A172 (cell line): ENCODE measurements at regions not wholly inside any gene's neighbourhood (a gene's known extent, or its start where the extent isn't known, plus 50 kb on each side); places are given as distances from the start of the nearest gene placed in this dataset.

Experiments
- DNase-seq: peaks from one replicate; pipeline ENCODE4 v3.0.0-alpha.2; 2015; ENCODE audit warnings: low spot score

GRCh38 chr1:102071451-102071850, 74.7 kb upstream of the OLFM3 start:
- DNase-seq, result no peak

DNA sequence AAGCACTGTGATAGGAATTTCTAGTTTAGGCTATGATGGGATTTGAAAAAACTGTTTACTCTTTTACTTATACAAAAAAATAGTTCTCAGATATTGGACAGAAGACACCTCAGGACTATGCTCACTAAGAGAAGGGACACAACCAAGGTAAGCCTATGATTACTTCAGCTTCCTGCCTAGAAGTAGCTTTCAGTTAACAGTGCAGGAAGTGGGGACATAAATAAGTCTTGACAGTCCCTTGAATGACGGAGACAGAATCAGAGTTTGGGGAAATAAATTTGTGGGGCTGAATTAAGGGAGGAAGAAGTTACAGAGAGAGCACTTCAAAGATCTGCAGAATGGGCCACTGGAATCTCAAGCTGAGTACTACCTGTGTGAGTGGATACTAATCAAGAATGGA, 53.8 kb upstream of the OLFM3 start:
- DNase-seq, result no peak

DNA sequence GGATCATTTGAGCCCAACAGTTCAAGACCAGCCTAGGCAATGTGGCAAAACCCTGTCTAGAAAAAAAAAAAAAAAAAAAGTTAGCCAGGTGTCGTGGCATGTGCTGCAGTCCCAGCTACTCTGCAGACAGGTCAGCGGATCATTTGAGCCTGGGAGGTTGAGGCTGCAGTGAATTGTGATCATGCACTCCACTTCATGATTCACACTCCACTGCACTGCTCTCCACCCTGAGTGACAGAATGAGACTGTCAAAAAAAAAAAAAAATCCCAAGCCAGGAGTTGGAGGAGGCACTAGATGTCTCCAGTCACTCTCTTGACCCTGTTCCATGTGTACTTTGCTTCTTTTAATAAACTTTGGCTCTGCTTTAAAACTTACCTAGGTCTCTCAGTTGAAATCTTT, 51.0 kb upstream of the OLFM3 start:
- DNase-seq, result no peak
